Stimulated activated CD4-positive, alpha-beta T cell treated with anti-CD3 and anti-CD28 coated beads, Interleukin-2, amount 100 ng/mL, for 4 hours (primary cell): ENCODE measurements at regions not wholly inside any gene's neighbourhood (a gene's known extent, or its start where the extent isn't known, plus 50 kb on each side); places are given as distances from the start of the nearest gene placed in this dataset.
"Not testable (repeated sequence)": the region's sequence is repeated elsewhere in the genome, so short reads cannot be mapped to it uniquely, and the experiment has no call there.

Experiments used
- DNase-seq: peaks from one replicate; pipeline ENCODE4 v3.0.0-alpha.2; 2020; ENCODE audit warnings: low read depth

- DNase-seq, result no peak
These were observed 71.6 kb downstream of the TFAP2A start for GRCh38 chr6:10343320-10343719.

- no peak for DNase-seq
These were observed 73.3 kb downstream of the TFAP2A start for GRCh38 chr6:10341605-10342004.

GRCh38 chr6:10338151-10338550, 76.7 kb downstream of the TFAP2A start:
- DNase-seq, result no peak

DNA sequence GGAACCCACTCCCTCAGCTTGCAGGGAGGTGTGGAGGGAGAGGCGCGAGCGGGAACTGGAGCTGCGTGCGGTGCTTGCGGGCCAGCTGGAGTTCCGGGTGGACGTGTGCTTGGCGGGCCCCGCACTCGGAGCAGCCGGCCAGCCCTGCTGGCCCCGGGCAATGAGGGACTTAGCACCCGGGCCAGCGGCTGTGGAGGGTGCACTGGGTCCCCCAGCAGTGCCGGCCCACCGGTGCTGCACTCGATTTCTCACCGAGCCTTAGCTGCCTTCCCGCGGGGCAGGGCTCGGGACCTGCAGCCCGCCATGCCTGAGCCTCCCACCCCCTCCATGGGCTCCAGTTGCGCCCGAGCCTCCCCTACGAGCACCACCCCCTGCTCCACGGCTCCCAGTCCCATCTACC, 77.5 kb downstream of the TFAP2A start:
- DNase-seq, result not testable (repeated sequence)

DNA sequence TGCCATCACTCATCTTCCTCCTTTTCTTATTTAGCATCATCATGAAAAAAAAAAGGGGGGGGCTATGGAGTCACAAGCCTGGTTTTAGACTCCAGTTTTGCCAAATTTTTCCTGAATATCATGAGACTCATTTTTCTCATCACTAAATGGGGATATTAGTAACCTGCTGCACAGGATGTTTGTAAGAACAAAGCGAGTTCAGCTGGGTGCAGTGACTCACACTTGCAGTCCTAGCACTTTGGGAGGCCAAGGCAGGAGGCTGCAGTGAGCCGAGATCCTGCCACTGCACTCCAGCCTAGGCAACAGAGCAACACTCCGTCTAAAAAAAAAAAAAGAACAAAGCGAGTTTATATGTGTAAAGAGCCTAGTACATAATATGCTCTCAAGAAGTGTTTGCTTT, 82.8 kb downstream of the TFAP2A start:
- no peak for DNase-seq

- DNase-seq, result no peak
These were observed 83.4 kb downstream of the TFAP2A start for GRCh38 chr6:10331334-10331968.

GRCh38 chr6:10330515-10330914, 84.4 kb downstream of the TFAP2A start:
- no peak for DNase-seq

DNA sequence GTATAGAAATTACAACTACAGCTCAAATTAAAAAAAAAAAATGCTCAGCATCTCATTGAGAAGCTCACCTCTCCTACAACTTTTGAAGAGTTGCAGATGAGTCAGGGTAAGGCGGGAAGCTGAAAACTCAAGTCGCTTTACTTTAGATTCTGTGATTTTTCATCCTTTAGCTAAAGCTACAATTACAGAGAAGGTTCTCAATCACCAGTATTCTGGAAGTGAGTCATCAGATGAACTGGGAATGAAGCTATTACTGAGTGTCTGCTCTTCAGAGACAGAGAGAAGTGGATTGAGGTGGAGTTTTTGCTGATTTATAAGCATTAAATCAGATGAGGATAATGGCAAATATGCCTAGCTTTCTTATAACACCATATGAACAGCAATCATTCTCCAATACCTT, 91.9 kb downstream of the TFAP2A start:
- DNase-seq, result no peak

DNA sequence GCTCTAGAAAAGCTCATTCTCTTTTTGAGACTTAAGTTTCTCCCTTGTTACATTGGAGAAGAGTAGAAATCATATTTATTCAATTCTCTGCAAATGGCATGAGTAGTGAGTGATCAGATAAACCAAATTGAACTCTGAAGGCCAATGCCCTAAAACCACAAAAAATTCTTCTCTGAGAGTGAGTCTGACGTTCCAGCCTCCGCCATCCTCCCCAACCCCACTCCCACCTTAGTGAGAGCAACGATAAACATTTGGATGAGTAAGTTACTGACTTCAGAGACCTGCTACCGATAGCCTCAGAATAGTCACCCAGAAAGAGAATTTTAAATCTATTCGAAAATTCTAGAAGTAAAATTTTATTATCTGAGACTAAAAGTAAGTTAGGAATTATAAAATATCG, 94.6 kb downstream of the TFAP2A start:
- DNase-seq, result no peak

GRCh38 chr6:10316373-10316721, 98.5 kb downstream of the TFAP2A start:
- no peak for DNase-seq

DNA sequence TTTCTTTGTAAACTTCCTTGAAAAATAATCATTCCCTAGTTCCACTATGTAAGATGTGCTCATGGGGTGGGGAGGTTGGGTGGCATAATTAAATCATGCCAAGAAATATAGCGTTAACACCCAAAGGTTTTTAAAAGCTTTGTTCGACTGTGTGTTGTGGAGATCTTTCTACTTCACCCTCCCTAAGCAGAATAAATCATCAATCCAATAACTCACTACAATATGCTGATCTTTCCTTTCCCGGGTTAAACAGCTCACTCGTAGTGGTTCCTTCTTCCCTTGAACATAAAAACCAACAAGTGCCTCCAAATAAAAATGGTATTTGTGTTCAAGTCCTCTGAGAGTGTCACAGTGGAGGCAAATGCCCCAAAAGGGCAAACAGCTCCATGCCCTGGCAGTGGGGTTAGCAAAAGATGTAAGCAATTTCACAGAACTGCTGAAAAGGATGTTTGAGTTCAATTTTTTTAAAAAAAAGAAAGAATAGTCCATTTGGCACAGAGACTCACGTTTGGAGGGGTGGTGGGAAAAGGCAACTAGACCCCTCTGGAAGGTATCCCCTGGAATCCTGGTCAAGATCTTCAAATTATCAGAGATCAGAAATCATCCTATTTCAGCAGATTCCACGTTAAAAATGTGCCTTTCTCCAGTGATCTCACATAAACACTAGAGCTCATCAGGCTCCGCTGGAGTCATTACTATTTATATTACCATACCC, 99.1 kb downstream of the TFAP2A start:
- DNase-seq, result no peak

GRCh38 chr6:10315034-10315433, 99.8 kb downstream of the TFAP2A start:
- no peak for DNase-seq

- no peak for DNase-seq
These were observed 100.5 kb downstream of the TFAP2A start for GRCh38 chr6:10314163-10314955.

GRCh38 chr6:10313799-10314162, 101.1 kb downstream of the TFAP2A start:
- DNase-seq, result no peak

- no peak for DNase-seq
These were observed 102.4 kb downstream of the TFAP2A start for GRCh38 chr6:10312445-10312844.

DNA sequence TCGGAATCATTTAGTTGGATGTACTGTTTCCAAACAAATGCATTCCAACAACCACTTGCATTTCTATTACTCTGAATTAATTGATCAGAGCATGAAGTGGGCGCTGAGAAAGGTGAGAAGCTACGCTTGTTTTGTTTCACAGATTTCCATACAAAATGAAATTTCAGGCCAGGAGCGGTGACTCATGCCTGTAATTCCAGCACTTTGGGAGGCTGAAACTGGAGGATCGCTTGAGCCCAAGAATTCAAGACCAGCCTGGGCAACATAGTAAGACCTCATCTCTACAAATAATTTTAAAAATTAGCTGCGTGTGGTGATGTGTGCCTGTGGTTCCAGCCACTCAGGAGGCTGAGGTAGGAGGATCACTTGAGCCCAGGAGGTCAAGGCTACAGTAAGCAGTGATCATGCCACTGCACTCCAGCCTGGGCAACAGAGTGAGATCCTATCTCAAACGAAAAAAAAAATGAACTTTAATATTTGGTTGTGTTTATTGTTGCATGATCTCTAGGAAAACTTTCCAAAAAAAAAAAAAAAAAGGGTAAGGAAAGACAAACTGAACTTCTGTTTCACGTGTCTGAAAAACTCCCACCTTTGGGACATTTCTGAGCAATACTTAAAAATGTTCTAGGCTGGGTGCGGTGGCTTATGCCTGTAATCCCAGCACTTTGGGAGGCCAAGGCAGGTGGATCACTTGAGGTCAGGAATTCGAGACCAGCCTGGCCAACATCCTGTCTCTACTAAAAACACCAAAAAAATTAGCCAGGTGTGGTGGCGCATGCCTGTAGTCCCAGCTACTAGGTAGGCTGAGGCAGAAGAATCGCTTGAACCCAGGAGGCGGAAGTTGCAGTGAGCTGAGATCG, 103.1 kb downstream of the TFAP2A start:
- not testable (repeated sequence) for DNase-seq

DNA sequence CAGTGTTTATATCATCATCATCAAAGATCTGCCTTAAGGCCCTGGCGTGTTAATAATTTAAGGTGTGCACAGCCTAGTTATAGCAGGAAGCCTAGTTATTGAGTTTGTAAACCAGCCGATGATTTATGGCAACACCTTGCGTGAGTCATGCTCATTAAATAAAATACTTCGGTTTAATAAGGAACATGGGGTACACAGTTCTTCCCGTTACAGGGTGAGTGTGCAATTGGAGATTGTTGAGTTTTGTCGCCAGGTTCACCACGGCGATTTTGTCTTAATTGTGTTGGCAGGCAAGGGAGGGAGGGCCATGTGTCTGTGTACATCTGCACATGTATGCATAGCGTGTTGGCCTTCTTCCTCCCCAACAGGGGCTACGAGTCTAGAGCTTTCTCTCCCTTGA, 104.0 kb downstream of the TFAP2A start:
- DNase-seq, result no peak

DNA sequence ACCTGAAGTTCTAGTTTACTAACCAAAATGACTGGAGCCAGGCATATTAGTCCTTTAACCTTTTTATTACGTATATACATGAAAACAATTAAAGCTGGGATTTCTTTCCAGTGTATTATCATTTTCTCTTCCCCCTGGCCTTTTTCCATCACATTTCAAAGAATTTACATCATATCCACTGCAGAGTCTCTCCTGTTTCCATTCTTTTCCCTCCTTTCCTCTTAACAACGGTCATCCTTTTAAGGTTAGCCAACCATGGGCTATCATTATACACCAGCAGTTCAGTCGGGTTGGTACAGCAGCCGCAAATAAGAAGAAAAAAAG, 104.6 kb downstream of the TFAP2A start:
- DNase-seq, result no peak

DNA sequence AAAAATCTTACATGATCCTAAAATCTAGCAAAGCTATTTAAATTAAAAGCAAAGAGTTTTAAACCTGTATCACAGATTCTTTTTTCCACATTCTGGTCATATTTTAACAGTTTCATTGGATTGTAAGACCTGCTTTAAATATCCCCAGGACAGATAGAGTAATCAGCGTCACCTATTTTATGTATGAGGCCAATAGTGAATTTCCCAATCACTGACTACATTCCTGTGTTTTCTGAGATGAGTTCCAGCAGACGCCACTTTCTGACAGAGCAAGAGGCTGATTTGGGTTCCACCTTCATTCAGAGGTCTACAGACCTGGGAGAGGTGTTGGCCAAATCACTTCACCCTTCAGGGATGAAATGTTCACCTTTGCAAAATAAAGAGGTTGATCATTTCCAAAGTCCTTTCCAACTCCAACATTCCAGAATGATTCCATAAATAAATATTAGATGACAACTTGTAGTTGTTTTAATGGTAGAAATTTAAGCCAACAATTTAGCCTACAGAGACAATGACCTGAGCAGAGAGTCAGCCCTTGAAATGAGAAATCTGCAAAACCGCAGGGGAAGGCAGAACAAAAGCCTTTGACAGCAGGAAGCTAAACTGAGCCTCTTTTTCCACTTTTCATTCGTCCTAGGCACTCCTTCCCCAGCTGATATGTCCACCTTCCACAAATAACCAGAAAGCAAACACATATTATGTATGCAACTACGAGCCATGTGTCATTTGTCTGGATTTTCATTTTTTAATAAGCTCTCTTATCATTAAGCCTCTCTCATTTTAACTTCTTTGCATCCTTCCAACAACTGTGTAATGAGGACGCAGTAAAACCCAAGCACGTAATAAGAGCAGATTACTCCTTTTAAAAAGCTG, 105.2 kb downstream of the TFAP2A start:
- no peak for DNase-seq

- no peak for DNase-seq
These were observed 107.4 kb downstream of the TFAP2A start for GRCh38 chr6:10307476-10307875.

DNA sequence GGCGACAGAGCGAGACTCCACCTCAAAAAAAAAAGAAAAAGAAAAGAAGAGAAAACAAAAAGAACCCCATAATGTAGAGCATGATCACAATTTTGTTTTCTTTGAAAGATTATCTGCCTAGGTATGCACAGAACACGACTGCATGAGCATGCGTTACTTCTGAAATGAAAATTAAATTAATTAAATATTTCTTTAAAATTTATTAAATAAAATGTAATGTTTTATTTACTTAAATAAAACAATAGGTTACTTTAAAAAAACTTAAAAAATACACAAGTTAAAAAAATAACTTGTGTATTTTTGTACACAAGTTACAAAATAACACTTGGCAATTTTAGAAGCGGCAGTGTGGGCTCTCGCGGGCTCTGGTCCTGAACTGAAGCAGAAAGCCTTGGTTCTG, 107.8 kb downstream of the TFAP2A start:
- DNase-seq, result no peak
